ENCODE measurements at regions not wholly inside any gene's neighbourhood (a gene's known extent, or its start where the extent isn't known, plus 50 kb on each side); places are given as distances from the start of the nearest gene placed in this dataset.

- DNase-seq, result no peak
Measured at GRCh38 chr10:78964952-78965633, 103.7 kb upstream of the ZMIZ1 start.

DNA sequence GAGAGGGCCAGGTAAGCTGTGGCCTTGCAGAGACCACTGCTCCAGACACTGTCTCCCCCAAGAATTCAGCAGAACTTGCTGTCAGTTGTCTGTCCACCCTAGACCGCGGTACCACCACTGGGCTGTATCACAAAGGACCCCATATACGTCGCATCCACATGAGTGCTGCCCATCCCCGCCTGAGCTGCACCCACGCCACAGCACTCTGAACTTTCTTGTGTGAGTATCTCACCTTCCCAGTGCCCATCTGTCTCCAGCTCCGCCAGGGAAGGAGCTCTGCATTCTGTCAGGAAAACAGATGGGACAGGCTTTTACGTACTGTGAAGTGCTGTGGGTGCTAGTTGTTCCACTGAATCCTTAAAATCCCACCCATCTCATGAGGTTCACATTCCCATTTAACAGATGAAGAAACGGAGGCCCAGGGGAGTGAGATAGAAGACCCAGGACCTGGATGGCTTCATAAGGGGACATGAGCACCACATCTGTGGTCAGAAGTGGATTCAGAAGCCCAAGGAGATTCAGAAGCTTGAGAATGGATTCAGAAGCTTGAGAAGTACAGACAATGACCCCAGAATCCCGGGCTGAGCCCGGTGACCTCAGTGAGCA is 102.5 kb upstream of the ZMIZ1 start:
- DNase-seq, result no peak

- no peak for DNase-seq
Measured at GRCh38 chr10:78966844-78967488, 101.8 kb upstream of the ZMIZ1 start.

DNA sequence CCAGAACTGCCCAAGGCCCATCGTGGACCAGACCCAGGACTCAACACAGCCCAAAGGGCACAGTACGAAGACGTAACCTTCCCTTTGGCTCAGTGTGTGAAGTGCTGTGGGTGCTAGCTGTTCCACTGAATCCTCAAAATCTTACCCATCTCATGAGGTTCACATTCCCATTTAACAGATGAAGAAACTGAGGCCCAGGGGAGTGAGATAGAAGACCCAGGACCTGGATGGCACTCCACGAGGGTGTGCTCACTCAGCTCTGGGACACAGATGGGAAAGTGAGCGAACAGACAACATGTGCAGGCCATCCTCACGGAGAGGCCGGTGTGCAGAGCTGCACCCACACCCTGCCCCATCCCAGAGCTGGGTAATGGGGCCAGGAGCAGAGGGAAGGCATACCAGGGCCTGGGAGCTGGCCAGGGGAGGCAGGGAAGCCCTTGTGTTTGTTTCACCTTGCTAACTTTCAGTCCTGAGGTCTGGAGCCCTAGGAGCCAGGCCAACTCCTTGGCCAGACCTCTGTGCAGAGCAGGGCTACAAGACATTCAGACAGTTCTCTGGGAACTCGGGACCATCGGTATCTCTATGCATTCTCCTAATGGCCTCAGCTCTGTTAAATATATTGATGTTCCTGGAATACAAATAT is 100.3 kb upstream of the ZMIZ1 start:
- DNase-seq, result no peak

DNA sequence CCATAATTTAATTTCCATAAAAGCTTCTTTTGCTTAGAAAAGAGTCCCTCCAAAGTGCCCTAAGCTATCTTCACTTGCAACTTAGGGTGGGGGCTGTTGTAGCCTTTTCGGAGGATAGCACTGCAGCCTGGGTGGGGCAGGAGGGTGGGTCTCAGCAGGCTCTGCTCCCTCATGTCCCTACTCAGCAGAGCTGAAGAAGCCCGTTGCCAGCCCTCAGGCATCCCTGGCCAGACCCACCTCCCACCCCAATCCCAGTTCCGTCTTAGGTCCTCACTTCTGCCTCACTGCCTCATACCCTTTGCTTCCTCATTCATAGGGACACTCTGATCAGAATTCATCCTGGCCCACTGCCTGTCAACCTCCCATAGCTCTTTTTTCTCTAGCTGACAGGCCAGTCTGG is 99.8 kb upstream of the ZMIZ1 start:
- no peak for DNase-seq

DNA sequence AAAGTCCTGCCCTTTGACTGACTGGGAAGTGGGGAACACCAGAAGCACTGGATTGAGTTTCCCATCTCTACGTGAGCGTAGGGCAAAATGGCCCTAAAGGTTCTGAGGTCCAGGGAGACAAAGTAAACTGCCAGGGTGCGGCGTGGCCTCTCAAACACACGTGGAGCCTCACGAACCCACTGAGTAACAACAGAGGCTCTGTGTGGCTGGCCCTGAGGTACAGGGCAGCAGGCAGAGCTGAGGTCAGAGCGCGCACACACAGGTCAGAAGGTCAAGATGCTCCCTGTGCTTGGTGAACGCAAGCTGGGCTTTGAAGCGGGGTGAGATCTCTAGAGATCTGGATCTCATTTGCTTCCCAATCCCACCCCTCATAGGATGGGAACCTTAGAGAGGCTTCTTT is 99.0 kb upstream of the ZMIZ1 start:
- no peak for DNase-seq

DNA sequence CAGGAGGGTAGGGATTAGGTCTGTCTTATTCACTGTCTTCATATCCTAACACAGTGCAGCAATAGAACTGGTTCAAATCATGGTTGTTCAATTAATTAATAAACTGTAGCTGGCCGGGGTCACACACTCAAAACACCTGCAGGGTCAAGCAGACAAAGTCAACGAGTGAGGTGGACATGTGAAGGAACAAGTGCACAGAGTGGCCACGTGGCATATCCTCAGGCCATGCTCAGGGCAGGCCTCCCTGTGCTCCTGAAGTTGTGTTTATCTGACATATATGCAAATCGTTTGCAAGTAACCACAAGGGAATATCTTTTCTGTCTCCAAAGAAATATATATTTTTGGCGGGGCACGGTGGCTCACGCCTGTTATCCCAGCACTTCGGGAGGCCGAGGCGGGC is 98.5 kb upstream of the ZMIZ1 start:
- no peak for DNase-seq

GRCh38 chr10:78971094-78971682 is 97.6 kb upstream of the ZMIZ1 start:
- DNase-seq, result no peak

- no peak for DNase-seq
Measured at GRCh38 chr10:78972160-78972946, 96.4 kb upstream of the ZMIZ1 start.

GRCh38 chr10:78972947-78973900 is 95.5 kb upstream of the ZMIZ1 start:
- DNase-seq, result peak; percentile 68

DNA sequence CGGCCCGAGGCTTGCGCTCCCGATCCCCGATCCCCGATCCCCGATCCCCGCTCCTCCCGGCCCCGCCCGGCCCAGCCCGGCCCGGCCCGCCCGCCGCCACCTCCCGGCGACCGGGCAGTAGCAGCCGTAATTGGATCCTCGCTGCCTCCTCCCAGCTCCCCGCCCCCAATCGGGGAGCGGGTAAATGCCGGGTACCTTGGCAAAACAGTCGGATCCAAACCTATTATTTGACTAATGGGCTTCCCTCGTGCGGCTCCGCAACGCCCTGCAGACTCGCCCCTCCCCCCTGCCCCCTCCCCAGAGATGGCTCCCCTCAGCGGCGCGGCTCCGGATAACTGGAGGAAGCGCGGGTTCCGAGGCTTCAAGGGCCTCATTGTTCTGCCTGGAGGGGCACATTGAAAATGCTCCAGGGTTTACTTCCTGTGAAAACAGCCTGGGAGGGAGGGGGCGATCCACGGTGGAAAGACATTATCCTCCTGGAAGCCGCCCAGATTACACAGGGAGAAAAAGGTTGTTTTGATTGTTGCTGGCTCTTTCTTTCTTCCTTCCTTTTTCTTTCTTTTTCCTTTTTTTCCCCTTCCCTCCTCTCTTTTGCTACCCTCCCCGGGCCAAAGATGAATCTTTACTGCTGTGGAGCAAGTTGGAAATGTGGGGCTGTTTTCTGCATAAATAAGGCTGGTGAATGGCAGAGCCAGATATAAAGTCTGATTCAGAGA is 94.7 kb upstream of the ZMIZ1 start:
- DNase-seq, result peak; percentile 51

DNA sequence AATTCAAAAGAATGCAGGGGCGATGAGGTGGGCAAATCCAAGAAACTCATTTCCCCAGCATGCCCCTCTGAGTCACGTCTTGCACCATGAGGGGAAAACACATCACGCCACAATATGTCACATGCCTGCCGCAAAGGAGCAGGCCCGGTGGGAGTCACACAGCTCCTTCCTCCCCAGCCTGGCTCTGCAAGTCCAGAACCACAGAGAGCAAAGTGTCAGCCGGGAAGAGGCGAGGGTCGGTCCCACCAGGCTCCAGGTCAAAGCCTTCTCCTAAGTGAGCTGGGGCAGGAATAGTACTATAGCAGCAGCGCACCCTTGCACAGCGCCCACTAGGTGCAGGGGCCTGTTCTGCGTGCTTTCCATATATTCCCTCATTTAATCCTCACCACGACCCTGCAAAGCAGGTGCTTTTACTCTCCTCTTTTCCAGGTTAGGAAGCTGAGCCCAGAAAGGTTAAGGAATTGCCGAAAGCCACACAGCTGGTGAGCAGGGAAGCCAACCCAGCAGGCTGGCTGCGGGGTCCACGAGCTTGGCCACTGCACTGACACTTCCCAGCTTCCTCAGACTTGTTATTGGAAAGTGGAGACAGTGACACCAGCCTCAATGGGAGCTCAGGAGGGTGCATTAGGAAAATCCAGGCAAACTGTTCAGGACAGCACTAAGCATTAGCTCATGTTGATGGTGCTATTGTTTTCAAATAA is 94.0 kb upstream of the ZMIZ1 start:
- peak; percentile 72 for DNase-seq

GRCh38 chr10:78975926-78976325 is 92.8 kb upstream of the ZMIZ1 start:
- no peak for DNase-seq

DNA sequence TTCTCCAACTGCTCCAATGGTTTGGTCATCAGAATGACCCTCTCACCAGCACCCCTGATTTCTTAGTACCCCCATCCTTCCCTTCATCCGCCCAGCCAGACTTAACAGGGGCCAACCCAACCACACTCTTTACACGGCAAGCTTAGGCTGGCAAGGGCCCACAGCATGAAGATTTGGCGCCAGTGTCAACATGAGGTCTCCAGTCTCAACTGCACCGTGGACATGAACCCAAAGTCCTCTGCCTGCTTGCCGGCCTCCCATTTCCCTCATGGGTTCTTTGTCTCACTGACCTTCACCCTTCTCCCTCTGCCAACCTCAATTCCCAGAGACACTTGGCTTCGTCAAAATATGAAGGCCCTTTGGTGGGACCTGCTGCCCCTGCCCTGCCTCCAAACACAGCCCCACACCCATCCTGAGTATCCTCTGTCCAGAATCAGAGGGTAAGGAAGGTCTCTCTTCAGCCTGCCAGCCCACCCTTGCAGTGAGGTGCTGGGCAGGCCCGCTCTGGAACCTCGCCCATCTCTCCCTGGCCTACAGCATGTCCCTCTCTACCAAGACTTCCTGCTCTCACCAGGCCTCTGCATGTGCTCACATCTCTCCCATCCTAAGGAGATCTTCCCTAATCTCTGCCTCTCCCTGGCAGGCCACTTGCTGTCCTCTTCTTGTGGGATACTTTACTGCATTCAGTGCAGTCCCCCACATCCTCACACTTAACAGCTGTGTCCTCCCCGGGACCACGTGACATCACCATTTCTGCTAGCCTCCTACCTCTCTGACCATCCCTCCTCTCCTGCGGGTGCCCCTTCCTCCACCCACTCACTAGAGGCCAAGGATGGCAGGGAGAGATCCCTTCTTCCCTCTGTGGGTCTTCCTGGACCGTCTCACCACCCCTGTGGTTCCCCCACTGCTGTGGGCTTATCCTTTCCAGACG is 91.7 kb upstream of the ZMIZ1 start:
- DNase-seq, result no peak

GRCh38 chr10:78979938-78980337 is 88.8 kb upstream of the ZMIZ1 start:
- no peak for DNase-seq

- DNase-seq, result no peak
Measured at GRCh38 chr10:78980354-78980753, 88.4 kb upstream of the ZMIZ1 start.

DNA sequence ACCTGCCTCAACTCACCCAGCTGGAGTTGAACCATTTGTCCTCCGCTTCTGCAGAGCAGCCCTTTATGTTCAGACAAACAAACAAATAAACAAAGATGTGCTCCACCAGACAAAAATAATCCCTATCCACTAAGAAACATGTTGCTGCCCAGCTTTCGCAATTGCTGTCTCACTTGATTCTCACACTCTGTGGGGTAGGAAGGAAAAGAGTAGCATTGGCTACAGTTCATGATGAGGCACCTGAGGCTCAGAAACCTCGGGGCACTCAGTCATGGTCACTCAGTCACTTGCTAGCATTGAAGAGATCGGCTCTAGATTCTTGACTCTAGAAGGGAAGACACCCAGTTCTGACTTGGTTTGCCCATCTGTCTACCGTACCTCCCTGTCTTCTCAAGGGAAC is 88.0 kb upstream of the ZMIZ1 start:
- no peak for DNase-seq

GRCh38 chr10:78981257-78981969 is 87.4 kb upstream of the ZMIZ1 start:
- DNase-seq, result no peak

DNA sequence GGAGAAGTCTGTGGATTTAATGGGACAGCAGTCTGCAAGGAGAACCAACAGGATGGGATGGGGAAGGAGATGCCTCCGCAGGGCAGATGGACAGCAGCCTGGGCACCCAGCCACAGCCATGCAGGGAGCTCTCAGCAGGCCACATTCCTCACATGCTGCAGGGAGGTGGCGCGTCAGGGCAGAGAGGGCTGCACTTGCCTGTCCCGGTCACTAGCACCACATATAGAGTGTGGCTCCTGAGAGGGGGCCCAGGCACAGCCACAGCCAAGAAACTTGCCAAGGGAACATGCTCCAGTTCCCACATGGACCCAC is 86.8 kb upstream of the ZMIZ1 start:
- no peak for DNase-seq

All from activated naive CD4-positive, alpha-beta T cell treated with anti-CD3 and anti-CD28 coated beads, Interleukin-2, amount 50 U/mL, for 16 hours (primary cell).